Keratinocyte (primary cell): ENCODE measurements at regions not wholly inside any gene's neighbourhood (a gene's known extent, or its start where the extent isn't known, plus 50 kb on each side); places are given as distances from the start of the nearest gene placed in this dataset.

ENCODE experiments used
- DNase-seq: peaks from one replicate; pipeline ENCODE4 v3.0.0-alpha.2; 2011; ENCODE audit warnings: low read depth, missing footprints, low spot score
- FAIRE-seq: peaks from 2 replicates; lab custom pipeline; 2011; peaks lifted over from hg19 to GRCh38; lab: Jason Lieb, UNC
- H2AFZ ChIP-seq: 2 replicates; pipeline ENCODE4 v1.6.0; 2012; ENCODE audit warnings: low read length, control low read depth, inconsistent platforms; ENCODE audit not compliant: control insufficient read depth
- H3K27ac ChIP-seq: 2 replicates; pipeline ENCODE4 v1.5.1; 2011; ENCODE audit warnings: low read length; ENCODE audit not compliant: control insufficient read depth, insufficient read depth
- H3K27me3 ChIP-seq: 3 replicates; pipeline ENCODE4 v1.6.0; 2011; ENCODE audit warnings: low read length; ENCODE audit not compliant: control insufficient read depth, insufficient read depth; ENCODE audit errors: extremely low read depth
- H3K36me3 ChIP-seq, 2 experiments: 2 replicates in 1 of 2; 3 replicates in 1 of 2; pipeline ENCODE4 v1.5.1; 2011; ENCODE audit warnings: low read length in 2 of 2, mild to moderate bottlenecking in 1 of 2; ENCODE audit not compliant: control insufficient read depth in 2 of 2, insufficient read depth in 2 of 2; ENCODE audit errors: extremely low read depth in 1 of 2
- H3K4me1 ChIP-seq: 3 replicates; pipeline ENCODE4 v1.5.1; 2011; ENCODE audit warnings: low read length; ENCODE audit not compliant: control insufficient read depth, insufficient read depth; ENCODE audit errors: extremely low read depth
- H3K4me2 ChIP-seq: 3 replicates; pipeline ENCODE4 v1.6.0; 2011; ENCODE audit warnings: low read depth, low read length; ENCODE audit not compliant: control insufficient read depth, insufficient read depth; ENCODE audit errors: extremely low read depth
- H3K4me3 ChIP-seq, 3 experiments: fragments of 200-600 bp in 1 of 3; sonication (generic) in 1 of 3; 2 replicates in 2 of 3; 3 replicates in 1 of 3; pipeline ENCODE4 v1.5.1; 2011 to 2016; ENCODE audit warnings: low read length in 3 of 3, mild to moderate bottlenecking in 3 of 3, control low read depth in 2 of 3, inconsistent platforms in 1 of 3, low read depth in 1 of 3, mixed read lengths in 1 of 3, mixed run types in 1 of 3, moderate library complexity in 1 of 3; ENCODE audit not compliant: control insufficient read depth in 2 of 3, insufficient read depth in 2 of 3; ENCODE audit errors: extremely low read depth in 1 of 3
- H3K79me2 ChIP-seq: 2 replicates; pipeline ENCODE4 v1.6.0; 2012; ENCODE audit warnings: low read length; ENCODE audit not compliant: control insufficient read depth, insufficient read depth
- H3K9ac ChIP-seq: 3 replicates; pipeline ENCODE4 v1.6.0; 2011; ENCODE audit warnings: low read length; ENCODE audit not compliant: control insufficient read depth, insufficient read depth; ENCODE audit errors: extremely low read depth
- H3K9me1 ChIP-seq: 3 replicates; pipeline ENCODE4 v1.6.0; 2011; ENCODE audit warnings: low read length; ENCODE audit not compliant: control insufficient read depth, insufficient read depth; ENCODE audit errors: extremely low read depth
- H3K9me3 ChIP-seq: 2 replicates; pipeline ENCODE4 v1.5.1; 2012; ENCODE audit warnings: low read depth, low read length; ENCODE audit not compliant: control insufficient read depth
- H4K20me1 ChIP-seq: 3 replicates; pipeline ENCODE4 v1.6.0; 2011; ENCODE audit warnings: low read length; ENCODE audit not compliant: control insufficient read depth, insufficient read depth; ENCODE audit errors: extremely low read depth
- EZH2 ChIP-seq: IDR thresholded peaks from one replicate; pipeline ENCODE4 v1.6.1; 2012; ENCODE audit warnings: inconsistent platforms, mild to moderate bottlenecking, low read length, moderate library complexity
- dilution Hi-C: fragments of 300-500 bp; cut with MboI; formaldehyde crosslinking; loops from one replicate; pipeline ENCODE4 v1.7.0; 2020; ENCODE audit warnings: low sequenced_read_pairs; ENCODE audit not compliant: extremely low pct_ligation_motif_present
- TF ChIP-seq, protein P1 (sequence below), 3 experiments: IDR thresholded peaks in 1 of 3; conservative IDR thresholded peaks in 1 of 3; optimal IDR thresholded peaks in 1 of 3; 2 replicates in 2 of 3; 3 replicates in 1 of 3; pipeline versions ENCODE3 to v1.5.1; 2011; ENCODE audit warnings: low read length in 3 of 3, mild to moderate bottlenecking in 3 of 3, moderate library complexity in 2 of 3, control low read depth in 1 of 3, inconsistent platforms in 1 of 3; ENCODE audit not compliant: insufficient read depth in 2 of 3; ENCODE audit errors: extremely low read depth in 1 of 3

DNA sequence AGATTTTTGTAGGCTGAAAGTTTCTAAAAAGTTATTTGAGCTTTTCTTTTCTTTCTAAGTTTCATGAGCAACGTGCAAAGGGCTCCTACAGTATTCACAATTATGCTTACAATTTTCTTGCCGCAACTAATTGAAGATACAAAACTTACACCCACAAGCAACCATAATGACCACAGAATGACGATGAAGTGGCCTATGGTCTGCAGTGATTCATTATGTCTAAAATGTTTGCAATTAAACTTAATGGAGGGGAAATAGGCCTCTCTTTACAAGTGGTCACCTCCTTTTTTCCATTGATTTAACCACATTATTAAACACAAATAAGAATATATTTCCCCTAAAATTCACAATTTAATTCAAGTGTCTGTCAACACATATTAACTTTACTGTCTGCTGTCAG, 732.6 kb upstream of the FLRT2 start:
- Histone ChIP-seq H4K20me1 (no peaks in the 10 kb centered on the region), H3K4me3 (no peak overlapping the region), H3K9me1 (no peaks in the 10 kb centered on the region), H3K27me3 (no peaks in the 10 kb centered on the region), H3K79me2 (no peaks in the 10 kb centered on the region), H3K9me3 (no peaks in the 10 kb centered on the region), H3K4me2 (no peak overlapping the region), H3K9ac (no peak overlapping the region), H3K36me3 (no peaks in the 10 kb centered on the region), H2AFZ (no peak overlapping the region), H3K4me1 (no peaks in the 10 kb centered on the region), H3K27ac (no peak overlapping the region)
- dilution Hi-C loops = no loop called here
- FAIRE-seq (no peak), DNase-seq (no peak)
- no peak for TF ChIP-seq EZH2
- TF ChIP-seq, protein P1, sequence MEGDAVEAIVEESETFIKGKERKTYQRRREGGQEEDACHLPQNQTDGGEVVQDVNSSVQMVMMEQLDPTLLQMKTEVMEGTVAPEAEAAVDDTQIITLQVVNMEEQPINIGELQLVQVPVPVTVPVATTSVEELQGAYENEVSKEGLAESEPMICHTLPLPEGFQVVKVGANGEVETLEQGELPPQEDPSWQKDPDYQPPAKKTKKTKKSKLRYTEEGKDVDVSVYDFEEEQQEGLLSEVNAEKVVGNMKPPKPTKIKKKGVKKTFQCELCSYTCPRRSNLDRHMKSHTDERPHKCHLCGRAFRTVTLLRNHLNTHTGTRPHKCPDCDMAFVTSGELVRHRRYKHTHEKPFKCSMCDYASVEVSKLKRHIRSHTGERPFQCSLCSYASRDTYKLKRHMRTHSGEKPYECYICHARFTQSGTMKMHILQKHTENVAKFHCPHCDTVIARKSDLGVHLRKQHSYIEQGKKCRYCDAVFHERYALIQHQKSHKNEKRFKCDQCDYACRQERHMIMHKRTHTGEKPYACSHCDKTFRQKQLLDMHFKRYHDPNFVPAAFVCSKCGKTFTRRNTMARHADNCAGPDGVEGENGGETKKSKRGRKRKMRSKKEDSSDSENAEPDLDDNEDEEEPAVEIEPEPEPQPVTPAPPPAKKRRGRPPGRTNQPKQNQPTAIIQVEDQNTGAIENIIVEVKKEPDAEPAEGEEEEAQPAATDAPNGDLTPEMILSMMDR (optimal IDR thresholded peaks at IDR 0.05 in 1 of 3, IDR thresholded peaks at IDR 0.05 in 1 of 3, conservative IDR thresholded peaks at IDR 0.05 in 1 of 3; ENCODE audit: extremely low read depth in 1 of 3, insufficient read depth in 2 of 3, low read length in 3 of 3) = no peak

DNA sequence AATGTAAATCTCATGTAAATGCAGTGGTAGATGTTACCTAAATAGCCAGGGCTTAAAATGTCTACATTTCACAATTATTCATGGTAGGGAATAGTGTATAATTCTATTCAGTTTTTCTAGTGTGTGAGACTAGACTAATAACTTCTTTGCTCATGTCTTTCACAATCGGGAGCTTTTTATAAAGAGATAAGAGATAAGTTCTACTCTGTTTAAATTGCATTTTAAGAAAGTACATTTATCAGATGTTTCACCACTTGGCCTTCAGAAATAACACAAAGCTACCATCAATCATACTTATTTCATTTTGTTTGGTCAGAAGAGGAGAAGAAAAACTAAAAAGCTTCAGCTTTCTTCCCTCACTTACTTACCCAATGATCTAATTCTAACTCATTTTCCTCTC, 725.5 kb upstream of the FLRT2 start:
- no peak for TF ChIP-seq EZH2
- TF ChIP-seq, protein P1 (optimal IDR thresholded peaks at IDR 0.05 in 1 of 3, IDR thresholded peaks at IDR 0.05 in 1 of 3, conservative IDR thresholded peaks at IDR 0.05 in 1 of 3; ENCODE audit: extremely low read depth in 1 of 3, insufficient read depth in 2 of 3, low read length in 3 of 3) = no peak
- H4K20me1 ChIP-seq = no peaks in the 10 kb centered on the region
- H3K4me1 ChIP-seq = peaks cover 13% of the 10 kb centered on the region
- H3K79me2 ChIP-seq = no peaks in the 10 kb centered on the region
- FAIRE-seq (no peak), DNase-seq (no peak)
- H3K4me3 ChIP-seq = no peak overlapping the region
- H2AFZ ChIP-seq = no peak overlapping the region
- H3K27ac ChIP-seq = no peak overlapping the region
- dilution Hi-C loops = no loop called here
- no peaks in the 10 kb centered on the region for H3K9me3 ChIP-seq
- H3K4me2 ChIP-seq = no peak overlapping the region
- H3K27me3 ChIP-seq = no peaks in the 10 kb centered on the region
- H3K9ac ChIP-seq = no peak overlapping the region
- H3K9me1 ChIP-seq = no peaks in the 10 kb centered on the region
- no peaks in the 10 kb centered on the region for H3K36me3 ChIP-seq
